Uterus (tissue), 3 donors: ENCODE measurements at regions not wholly inside any gene's neighbourhood (a gene's known extent, or its start where the extent isn't known, plus 50 kb on each side); places are given as distances from the start of the nearest gene placed in this dataset.

ENCODE experiments used
- DNase-seq, 2 donors: peaks; one replicate each; pipeline ENCODE4 v3.0.0-alpha.2; 2019 to 2020
- H3K27ac ChIP-seq, 2 donors: fragments of 200-600 bp; sonication (generic); 1 replicate in 1 of 2; 2 replicates in 1 of 2; pipeline ENCODE4 v1.5.1; 2016 to 2018
- H3K27me3 ChIP-seq, 2 donors: fragments of 200-600 bp; sonication (generic); one replicate each; pipeline ENCODE4 v1.5.1; 2018 to 2019; ENCODE audit warnings: control low read depth in 1 of 2
- H3K36me3 ChIP-seq, 2 donors: fragments of 200-600 bp; sonication (generic); one replicate each; pipeline ENCODE4 v1.5.1; 2019; ENCODE audit warnings: control low read depth in 1 of 2
- H3K4me1 ChIP-seq, 2 donors: fragments of 200-600 bp; sonication (generic); one replicate each; pipeline ENCODE4 v1.5.1; 2018 to 2019; ENCODE audit warnings: control low read depth in 1 of 2
- H3K4me3 ChIP-seq, 2 donors: fragments of 200-600 bp; sonication (generic); 1 replicate in 1 of 2; 2 replicates in 1 of 2; pipeline ENCODE4 v1.5.1; 2018 to 2019; ENCODE audit warnings: mild to moderate bottlenecking in 1 of 2
- H3K9me3 ChIP-seq, 2 donors: fragments of 200-600 bp; sonication (generic); one replicate each; pipeline ENCODE4 v1.5.1; 2019; ENCODE audit warnings: control low read depth in 1 of 2
- POLR2A ChIP-seq, 2 donors: fragments of 450-650 bp; IDR thresholded peaks; one replicate each; pipeline ENCODE4 v1.6.1; 2016; ENCODE audit warnings: antibody characterized with exemption in 2 of 2, mild to moderate bottlenecking in 1 of 2, moderate library complexity in 1 of 2
- intact Hi-C: fragments of 100-400 bp; cut with DNase I; formaldehyde crosslinking; loops from one replicate; pipeline ENCODE4 v1.15.1; 2023; ENCODE audit warnings: low total_unique reads
- TF ChIP-seq, protein P1 (sequence below), 4 experiments: fragments of 200-600 bp in 2 of 4; fragments of 450-650 bp in 2 of 4; sonication (generic) in 2 of 4; IDR thresholded peaks; one replicate each; pipeline ENCODE4 v1.5.1; 2016 to 2019; ENCODE audit warnings: antibody characterized with exemption in 4 of 4, mild to moderate bottlenecking in 2 of 4, moderate library complexity in 1 of 4
- donor health status: DM: yes; HTN: yes; CAD: no.

DNA sequence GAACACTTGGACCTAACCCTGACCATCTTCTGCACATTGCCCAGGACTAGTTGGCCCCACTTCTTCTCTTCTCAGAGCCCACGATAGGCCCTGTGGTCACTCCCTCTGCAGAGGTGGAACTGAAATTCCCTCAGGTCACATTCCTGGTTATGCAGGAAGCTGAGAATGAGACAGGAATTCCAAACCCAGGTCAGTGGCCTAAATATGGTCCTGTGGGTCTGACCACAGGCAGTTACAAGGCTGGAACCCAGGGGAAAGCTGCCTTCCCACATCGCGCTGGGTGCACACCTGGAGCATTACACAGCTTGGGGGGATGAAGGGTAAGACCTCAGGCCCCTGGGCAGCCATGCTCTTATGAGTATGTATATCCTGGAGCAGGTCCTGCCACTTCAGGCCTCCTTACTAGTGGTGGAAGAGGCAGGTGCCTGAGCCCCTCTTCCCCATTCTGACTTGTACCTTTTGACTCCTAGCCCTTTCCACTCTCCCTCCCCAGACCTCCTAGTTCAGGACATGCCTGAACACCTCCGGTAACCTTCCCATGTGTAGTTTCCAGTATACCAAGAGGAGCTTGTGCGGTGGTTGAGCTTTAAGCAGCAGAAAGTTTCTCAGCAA, 173.5 kb downstream of the ASMT start:
- intact Hi-C loops: no loop called here
- TF ChIP-seq POLR2A (IDR thresholded peaks at IDR 0.05): no peak
- TF ChIP-seq, protein P1, sequence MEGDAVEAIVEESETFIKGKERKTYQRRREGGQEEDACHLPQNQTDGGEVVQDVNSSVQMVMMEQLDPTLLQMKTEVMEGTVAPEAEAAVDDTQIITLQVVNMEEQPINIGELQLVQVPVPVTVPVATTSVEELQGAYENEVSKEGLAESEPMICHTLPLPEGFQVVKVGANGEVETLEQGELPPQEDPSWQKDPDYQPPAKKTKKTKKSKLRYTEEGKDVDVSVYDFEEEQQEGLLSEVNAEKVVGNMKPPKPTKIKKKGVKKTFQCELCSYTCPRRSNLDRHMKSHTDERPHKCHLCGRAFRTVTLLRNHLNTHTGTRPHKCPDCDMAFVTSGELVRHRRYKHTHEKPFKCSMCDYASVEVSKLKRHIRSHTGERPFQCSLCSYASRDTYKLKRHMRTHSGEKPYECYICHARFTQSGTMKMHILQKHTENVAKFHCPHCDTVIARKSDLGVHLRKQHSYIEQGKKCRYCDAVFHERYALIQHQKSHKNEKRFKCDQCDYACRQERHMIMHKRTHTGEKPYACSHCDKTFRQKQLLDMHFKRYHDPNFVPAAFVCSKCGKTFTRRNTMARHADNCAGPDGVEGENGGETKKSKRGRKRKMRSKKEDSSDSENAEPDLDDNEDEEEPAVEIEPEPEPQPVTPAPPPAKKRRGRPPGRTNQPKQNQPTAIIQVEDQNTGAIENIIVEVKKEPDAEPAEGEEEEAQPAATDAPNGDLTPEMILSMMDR (IDR thresholded peaks at IDR 0.05): no peak
- H3K4me3 ChIP-seq: no peak overlapping the region
- H3K36me3 ChIP-seq: no peaks in the 10 kb centered on the region
- no peaks in the 10 kb centered on the region for H3K9me3 ChIP-seq
- no peaks in the 10 kb centered on the region for H3K4me1 ChIP-seq
- no peak for DNase-seq
- H3K27ac ChIP-seq: no peak overlapping the region
- H3K27me3 ChIP-seq: no peaks in the 10 kb centered on the region

- Histone ChIP-seq H3K4me1 (no peaks in the 10 kb centered on the region), H3K27ac (no peak overlapping the region), H3K36me3 (no peaks in the 10 kb centered on the region), H3K9me3 (no peaks in the 10 kb centered on the region), H3K4me3 (no peak overlapping the region), H3K27me3 (no peaks in the 10 kb centered on the region)
- no peak for DNase-seq
- intact Hi-C loops: no loop called here
- TF ChIP-seq POLR2A (IDR thresholded peaks at IDR 0.05): no peak
- TF ChIP-seq, protein P1 (IDR thresholded peaks at IDR 0.05): no peak
Measured at GRCh38 chrX:1792636-1793035, 177.8 kb downstream of the ASMT start.

- H3K27ac ChIP-seq: no peak overlapping the region
- H3K4me3 ChIP-seq: no peak overlapping the region
- H3K27me3 ChIP-seq: no peaks in the 10 kb centered on the region
- no peaks in the 10 kb centered on the region for H3K9me3 ChIP-seq
- no peaks in the 10 kb centered on the region for H3K36me3 ChIP-seq
- no peaks in the 10 kb centered on the region for H3K4me1 ChIP-seq
- no peak for TF ChIP-seq POLR2A (IDR thresholded peaks at IDR 0.05)
- TF ChIP-seq, protein P1 (IDR thresholded peaks at IDR 0.05): no peak
- intact Hi-C loops: no loop called here
- DNase-seq: no peak
Measured at GRCh38 chrX:1794586-1794985, 179.7 kb downstream of the ASMT start.

GRCh38 chrX:1802912-1803311, 188.1 kb downstream of the ASMT start:
- no peaks in the 10 kb centered on the region for H3K4me1 ChIP-seq
- no peak overlapping the region for H3K4me3 ChIP-seq
- TF ChIP-seq, protein P1 (IDR thresholded peaks at IDR 0.05): no peak
- TF ChIP-seq POLR2A (IDR thresholded peaks at IDR 0.05): no peak
- no peaks in the 10 kb centered on the region for H3K27me3 ChIP-seq
- intact Hi-C loops: no loop called here
- no peaks in the 10 kb centered on the region for H3K9me3 ChIP-seq
- no peak for DNase-seq
- no peak overlapping the region for H3K27ac ChIP-seq
- no peaks in the 10 kb centered on the region for H3K36me3 ChIP-seq

DNA sequence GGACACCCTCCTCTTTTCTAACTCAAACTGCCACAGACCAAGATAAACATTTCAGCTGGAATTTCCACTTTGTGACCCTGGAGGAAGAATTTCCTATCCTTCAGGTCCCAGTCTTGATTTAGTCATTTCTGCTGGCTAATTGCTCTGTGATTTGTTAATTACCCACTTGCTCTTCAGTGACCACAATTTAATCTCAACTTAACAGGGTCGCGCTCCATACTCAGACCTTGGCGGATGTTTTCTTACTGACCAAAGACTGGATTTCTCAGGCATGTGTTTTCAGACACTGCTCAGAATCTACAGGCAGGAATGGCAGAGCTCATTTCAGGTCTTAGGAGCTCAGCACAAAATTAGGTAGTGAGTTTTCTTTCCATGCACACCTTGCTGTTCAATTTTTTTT, 188.9 kb downstream of the ASMT start:
- Histone ChIP-seq H3K4me1 (no peaks in the 10 kb centered on the region), H3K4me3 (no peak overlapping the region), H3K27ac (no peak overlapping the region), H3K36me3 (no peaks in the 10 kb centered on the region), H3K27me3 (no peaks in the 10 kb centered on the region), H3K9me3 (no peaks in the 10 kb centered on the region)
- no peak for DNase-seq
- TF ChIP-seq, protein P1 (IDR thresholded peaks at IDR 0.05): no peak
- TF ChIP-seq POLR2A (IDR thresholded peaks at IDR 0.05): no peak
- intact Hi-C loops: no loop called here
